CD4-positive, alpha-beta T cell (primary cell): ENCODE measurements at regions not wholly inside any gene's neighbourhood (a gene's known extent, or its start where the extent isn't known, plus 50 kb on each side); places are given as distances from the start of the nearest gene placed in this dataset.

ENCODE experiments used
- ATAC-seq: fragments of 200-7000 bp; cut with Tn5 transposase; one replicate; pipeline ENCODE4 v1.10.0; 2022; ENCODE audit warnings: mild to moderate bottlenecking; ENCODE audit not compliant: poor library complexity
- CTCF ChIA-PET: fragments of 350-600 bp; sonication (Branson Sonifier 250); formaldehyde crosslinking; loops from one replicate; lab custom pipeline; 2021; ENCODE audit warnings: antibody characterized with exemption, inconsistent platforms; lab: Charles Lee
- POLR2A ChIA-PET: fragments of 350-600 bp; sonication (Branson Sonifier 250); formaldehyde crosslinking; loops from one replicate; lab custom pipeline; 2021; ENCODE audit warnings: antibody characterized with exemption, inconsistent platforms; lab: Charles Lee
- DNase-seq, 14 experiments: peaks; one replicate each; pipeline ENCODE4 v3.0.0-alpha.2; 2013 to 2020; ENCODE audit warnings: mixed read lengths in 2 of 14
- H3K27ac ChIP-seq, 2 donors: one replicate each; pipeline versions ENCODE4 v1.5.1 to v1.7.0; 2013; ENCODE audit warnings: low read length in 2 of 2, low read depth in 1 of 2, mild to moderate bottlenecking in 1 of 2
- H3K27me3 ChIP-seq, 2 experiments: 1 replicate in 1 of 2; 2 replicates in 1 of 2; pipeline versions ENCODE4 v1.6.1 to v1.7.0; 2013; ENCODE audit warnings: low read length in 2 of 2, control low read depth in 1 of 2, mild to moderate bottlenecking in 1 of 2, moderate library complexity in 1 of 2; ENCODE audit not compliant: insufficient read depth in 2 of 2, control insufficient read depth in 1 of 2
- H3K36me3 ChIP-seq: one replicate; pipeline ENCODE4 v1.6.1; 2013; ENCODE audit warnings: low read length, control low read depth; ENCODE audit not compliant: insufficient read depth
- H3K4me1 ChIP-seq: one replicate; pipeline ENCODE4 v1.6.1; 2013; ENCODE audit warnings: low read length, control low read depth; ENCODE audit not compliant: insufficient read depth
- H3K4me3 ChIP-seq: one replicate; pipeline ENCODE4 v1.5.1; 2013; ENCODE audit warnings: mild to moderate bottlenecking, low read length, moderate library complexity
- H3K9me3 ChIP-seq, 2 experiments: 1 replicate in 1 of 2; 2 replicates in 1 of 2; pipeline versions ENCODE4 v1.6.1 to v1.7.0; 2013; ENCODE audit warnings: low read length in 2 of 2, mild to moderate bottlenecking in 2 of 2, control low read depth in 1 of 2, moderate library complexity in 1 of 2; ENCODE audit not compliant: control insufficient read depth in 1 of 2, insufficient read depth in 1 of 2
- H3K27ac Mint-ChIP-seq: one replicate; pipeline ENCODE4 v1.8.0; 2020; ENCODE audit warnings: mixed read lengths
- H3K27me3 Mint-ChIP-seq: one replicate; pipeline ENCODE4 v1.8.0; 2021; ENCODE audit warnings: mixed read lengths
- H3K36me3 Mint-ChIP-seq: one replicate; pipeline ENCODE4 v1.8.0; 2021; ENCODE audit warnings: low read depth, mixed read lengths
- H3K4me1 Mint-ChIP-seq: one replicate; pipeline ENCODE4 v1.8.0; 2021; ENCODE audit warnings: low read depth, mixed read lengths
- H3K4me3 Mint-ChIP-seq: one replicate; pipeline ENCODE4 v1.8.0; 2020; ENCODE audit warnings: mild to moderate bottlenecking, mixed read lengths
- H3K9me3 Mint-ChIP-seq: one replicate; pipeline ENCODE4 v1.8.0; 2020; ENCODE audit warnings: mixed read lengths
- intact Hi-C, 2 experiments: fragments of 100-400 bp; cut with DNase I in 1 of 2; cut with micrococcal nuclease in 1 of 2; formaldehyde crosslinking; loops; one replicate each; pipeline versions ENCODE4 v1.15.1 to v1.9.0; 2023 to 2025; cut with DNase I, micrococcal nuclease
- TF ChIP-seq, protein P1 (sequence below): fragments of 200-600 bp; IDR thresholded peaks from one replicate; pipeline ENCODE4 v1.8.0; 2022; ENCODE audit warnings: antibody characterized with exemption, mild to moderate bottlenecking

DNA sequence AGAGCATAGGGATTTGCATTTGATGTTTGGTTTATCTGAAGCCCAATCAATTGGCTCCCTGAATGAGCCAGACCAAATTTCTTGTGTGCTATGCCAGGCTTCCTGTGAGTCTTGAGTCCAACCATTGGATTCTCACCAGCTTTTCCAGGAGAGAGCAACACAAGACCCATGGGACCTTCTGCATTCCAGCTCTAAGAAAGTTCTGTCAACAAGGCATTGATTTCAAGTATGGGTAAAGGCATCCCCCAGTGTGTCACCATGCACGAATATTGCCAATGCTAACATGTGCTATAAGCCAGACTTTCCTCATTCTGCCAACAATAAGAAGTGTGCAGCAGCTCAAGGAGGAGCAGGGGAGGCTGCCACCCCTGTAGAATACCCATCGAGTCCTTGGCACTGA, 266.6 kb downstream of the ETAA1 start:
- no peaks in the 10 kb centered on the region for H3K4me1 Mint-ChIP-seq
- Histone ChIP-seq H3K36me3 (no peaks in the 10 kb centered on the region), H3K4me3 (no peak overlapping the region), H3K4me1 (no peaks in the 10 kb centered on the region), H3K27ac (no peak overlapping the region), H3K27me3 (no peaks in the 10 kb centered on the region), H3K9me3 (no peaks in the 10 kb centered on the region)
- CTCF ChIA-PET, result no interaction called here
- ATAC-seq (no peak), DNase-seq (no peak)
- peaks cover 4% of the 10 kb centered on the region for H3K27me3 Mint-ChIP-seq
- H3K27ac Mint-ChIP-seq, result no peak overlapping the region
- H3K4me3 Mint-ChIP-seq, result no peak overlapping the region
- TF ChIP-seq, protein P1, sequence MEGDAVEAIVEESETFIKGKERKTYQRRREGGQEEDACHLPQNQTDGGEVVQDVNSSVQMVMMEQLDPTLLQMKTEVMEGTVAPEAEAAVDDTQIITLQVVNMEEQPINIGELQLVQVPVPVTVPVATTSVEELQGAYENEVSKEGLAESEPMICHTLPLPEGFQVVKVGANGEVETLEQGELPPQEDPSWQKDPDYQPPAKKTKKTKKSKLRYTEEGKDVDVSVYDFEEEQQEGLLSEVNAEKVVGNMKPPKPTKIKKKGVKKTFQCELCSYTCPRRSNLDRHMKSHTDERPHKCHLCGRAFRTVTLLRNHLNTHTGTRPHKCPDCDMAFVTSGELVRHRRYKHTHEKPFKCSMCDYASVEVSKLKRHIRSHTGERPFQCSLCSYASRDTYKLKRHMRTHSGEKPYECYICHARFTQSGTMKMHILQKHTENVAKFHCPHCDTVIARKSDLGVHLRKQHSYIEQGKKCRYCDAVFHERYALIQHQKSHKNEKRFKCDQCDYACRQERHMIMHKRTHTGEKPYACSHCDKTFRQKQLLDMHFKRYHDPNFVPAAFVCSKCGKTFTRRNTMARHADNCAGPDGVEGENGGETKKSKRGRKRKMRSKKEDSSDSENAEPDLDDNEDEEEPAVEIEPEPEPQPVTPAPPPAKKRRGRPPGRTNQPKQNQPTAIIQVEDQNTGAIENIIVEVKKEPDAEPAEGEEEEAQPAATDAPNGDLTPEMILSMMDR, result no peak
- H3K9me3 Mint-ChIP-seq, result no peaks in the 10 kb centered on the region
- intact Hi-C loops, result no loop called here
- no peaks in the 10 kb centered on the region for H3K36me3 Mint-ChIP-seq
- POLR2A ChIA-PET, result no interaction called here

GRCh38 chr2:67666386-67667053, 269.4 kb downstream of the ETAA1 start:
- no peaks in the 10 kb centered on the region for H3K27me3 ChIP-seq
- H3K27ac Mint-ChIP-seq, result no peak overlapping the region
- ChIA-PET POLR2A (no interaction called here), CTCF (no interaction called here)
- no peaks in the 10 kb centered on the region for H3K4me1 Mint-ChIP-seq
- H3K4me3 Mint-ChIP-seq, result no peak overlapping the region
- peaks cover 4% of the 10 kb centered on the region for H3K27me3 Mint-ChIP-seq
- no peak overlapping the region for H3K27ac ChIP-seq
- H3K36me3 Mint-ChIP-seq, result no peaks in the 10 kb centered on the region
- intact Hi-C loops, result no loop called here
- no peaks in the 10 kb centered on the region for H3K9me3 ChIP-seq
- ATAC-seq, result no peak
- no peak overlapping the region for H3K4me3 ChIP-seq
- DNase-seq, result no peak
- no peaks in the 10 kb centered on the region for H3K9me3 Mint-ChIP-seq
- TF ChIP-seq, protein P1, result no peak
- no peaks in the 10 kb centered on the region for H3K4me1 ChIP-seq
- no peaks in the 10 kb centered on the region for H3K36me3 ChIP-seq

GRCh38 chr2:67667054-67667908, 270.1 kb downstream of the ETAA1 start:
- no peaks in the 10 kb centered on the region for H3K9me3 Mint-ChIP-seq
- Histone ChIP-seq H3K36me3 (no peaks in the 10 kb centered on the region), H3K9me3 (peaks cover 0 to 5% of the 10 kb centered on the region in 2 experiments), H3K27ac (no peak overlapping the region), H3K4me3 (no peak overlapping the region), H3K27me3 (no peaks in the 10 kb centered on the region), H3K4me1 (no peaks in the 10 kb centered on the region)
- intact Hi-C loops, result no loop called here
- no peak for DNase-seq
- H3K36me3 Mint-ChIP-seq, result no peaks in the 10 kb centered on the region
- peaks cover 4% of the 10 kb centered on the region for H3K27me3 Mint-ChIP-seq
- TF ChIP-seq, protein P1, result no peak
- ChIA-PET POLR2A (no interaction called here), CTCF (no interaction called here)
- no peak for ATAC-seq
- H3K4me3 Mint-ChIP-seq, result no peak overlapping the region
- no peak overlapping the region for H3K27ac Mint-ChIP-seq
- no peaks in the 10 kb centered on the region for H3K4me1 Mint-ChIP-seq
